HepG2 (cell line): ENCODE measurements at regions not wholly inside any gene's neighbourhood (a gene's known extent, or its start where the extent isn't known, plus 50 kb on each side); places are given as distances from the start of the nearest gene placed in this dataset.

Source experiments
- DMTF1 ChIP-seq: sonication (generic); formaldehyde crosslinking; IDR thresholded peaks from 2 replicates; pipeline ENCODE4 v1.4.0; 2020; ENCODE audit warnings: mild to moderate bottlenecking, missing genetic modification reagents
- HIC2 ChIP-seq: sonication (generic); formaldehyde crosslinking; IDR thresholded peaks from 2 replicates; pipeline ENCODE4 v1.9.0; 2022; ENCODE audit warnings: low read depth, missing genetic modification reagents
- PAF1 ChIP-seq: IDR thresholded peaks from 2 replicates; pipeline ENCODE4 v1.6.1; 2016; ENCODE audit warnings: missing genetic modification reagents, missing compliant biosample characterization
- SKIL ChIP-seq: sonication (generic); formaldehyde crosslinking; IDR thresholded peaks from 2 replicates; pipeline ENCODE4 v1.8.0; 2022; ENCODE audit warnings: missing genetic modification reagents, mild to moderate bottlenecking, moderate library complexity, borderline replicate concordance
- SMYD3 ChIP-seq: sonication (generic); formaldehyde crosslinking; IDR thresholded peaks from 2 replicates; pipeline ENCODE4 v1.8.1; 2023; ENCODE audit warnings: mild to moderate bottlenecking, missing genetic modification reagents
- TSC22D2 ChIP-seq: sonication (generic); formaldehyde crosslinking; IDR thresholded peaks from 2 replicates; pipeline ENCODE4 v1.5.1; 2020; ENCODE audit warnings: missing genetic modification reagents, mild to moderate bottlenecking, borderline replicate concordance
- ZMAT3 ChIP-seq: sonication (generic); formaldehyde crosslinking; conservative IDR thresholded peaks from 2 replicates; pipeline ENCODE4 v1.7.0; 2021; ENCODE audit warnings: missing genetic modification reagents
- ZNF773 ChIP-seq: sonication (generic); formaldehyde crosslinking; IDR thresholded peaks from 2 replicates; pipeline ENCODE4 v1.4.0; 2020; ENCODE audit warnings: missing genetic modification reagents, borderline replicate concordance
- TF ChIP-seq, protein P1 (sequence below): sonication (generic); formaldehyde crosslinking; conservative IDR thresholded peaks from 2 replicates; pipeline ENCODE4 v1.4.0; 2020; ENCODE audit warnings: missing genetic modification reagents
- TF ChIP-seq, protein P2 (sequence below): sonication (generic); formaldehyde crosslinking; IDR thresholded peaks from 2 replicates; pipeline ENCODE4 v1.5.0; 2020; ENCODE audit warnings: mild to moderate bottlenecking, missing genetic modification reagents, borderline replicate concordance

- TF ChIP-seq, protein P1, sequence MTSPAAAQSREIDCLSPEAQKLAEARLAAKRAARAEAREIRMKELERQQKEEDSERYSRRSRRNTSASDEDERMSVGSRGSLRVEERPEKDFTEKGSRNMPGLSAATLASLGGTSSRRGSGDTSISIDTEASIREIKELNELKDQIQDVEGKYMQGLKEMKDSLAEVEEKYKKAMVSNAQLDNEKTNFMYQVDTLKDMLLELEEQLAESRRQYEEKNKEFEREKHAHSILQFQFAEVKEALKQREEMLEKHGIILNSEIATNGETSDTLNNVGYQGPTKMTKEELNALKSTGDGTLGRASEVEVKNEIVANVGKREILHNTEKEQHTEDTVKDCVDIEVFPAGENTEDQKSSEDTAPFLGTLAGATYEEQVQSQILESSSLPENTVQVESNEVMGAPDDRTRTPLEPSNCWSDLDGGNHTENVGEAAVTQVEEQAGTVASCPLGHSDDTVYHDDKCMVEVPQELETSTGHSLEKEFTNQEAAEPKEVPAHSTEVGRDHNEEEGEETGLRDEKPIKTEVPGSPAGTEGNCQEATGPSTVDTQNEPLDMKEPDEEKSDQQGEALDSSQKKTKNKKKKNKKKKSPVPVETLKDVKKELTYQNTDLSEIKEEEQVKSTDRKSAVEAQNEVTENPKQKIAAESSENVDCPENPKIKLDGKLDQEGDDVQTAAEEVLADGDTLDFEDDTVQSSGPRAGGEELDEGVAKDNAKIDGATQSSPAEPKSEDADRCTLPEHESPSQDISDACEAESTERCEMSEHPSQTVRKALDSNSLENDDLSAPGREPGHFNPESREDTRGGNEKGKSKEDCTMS (CRISPR knock-in tag): no peak
- TF ChIP-seq SKIL (CRISPR knock-in tag) (0 out of 2 replicates have a peak, but pooled peaks have one; percentile 23), TSC22D2 (CRISPR knock-in tag) (no peak), HIC2 (CRISPR knock-in tag) (peak; percentile 18; the same call in 1 of the 2 replicates), ZMAT3 (CRISPR knock-in tag) (peak; percentile 38; the same call in 1 of the 2 replicates), ZNF773 (no peak), SMYD3 (no peak), PAF1 (CRISPR knock-in tag) (no peak), DMTF1 (CRISPR knock-in tag) (no peak)
- TF ChIP-seq, protein P2, sequence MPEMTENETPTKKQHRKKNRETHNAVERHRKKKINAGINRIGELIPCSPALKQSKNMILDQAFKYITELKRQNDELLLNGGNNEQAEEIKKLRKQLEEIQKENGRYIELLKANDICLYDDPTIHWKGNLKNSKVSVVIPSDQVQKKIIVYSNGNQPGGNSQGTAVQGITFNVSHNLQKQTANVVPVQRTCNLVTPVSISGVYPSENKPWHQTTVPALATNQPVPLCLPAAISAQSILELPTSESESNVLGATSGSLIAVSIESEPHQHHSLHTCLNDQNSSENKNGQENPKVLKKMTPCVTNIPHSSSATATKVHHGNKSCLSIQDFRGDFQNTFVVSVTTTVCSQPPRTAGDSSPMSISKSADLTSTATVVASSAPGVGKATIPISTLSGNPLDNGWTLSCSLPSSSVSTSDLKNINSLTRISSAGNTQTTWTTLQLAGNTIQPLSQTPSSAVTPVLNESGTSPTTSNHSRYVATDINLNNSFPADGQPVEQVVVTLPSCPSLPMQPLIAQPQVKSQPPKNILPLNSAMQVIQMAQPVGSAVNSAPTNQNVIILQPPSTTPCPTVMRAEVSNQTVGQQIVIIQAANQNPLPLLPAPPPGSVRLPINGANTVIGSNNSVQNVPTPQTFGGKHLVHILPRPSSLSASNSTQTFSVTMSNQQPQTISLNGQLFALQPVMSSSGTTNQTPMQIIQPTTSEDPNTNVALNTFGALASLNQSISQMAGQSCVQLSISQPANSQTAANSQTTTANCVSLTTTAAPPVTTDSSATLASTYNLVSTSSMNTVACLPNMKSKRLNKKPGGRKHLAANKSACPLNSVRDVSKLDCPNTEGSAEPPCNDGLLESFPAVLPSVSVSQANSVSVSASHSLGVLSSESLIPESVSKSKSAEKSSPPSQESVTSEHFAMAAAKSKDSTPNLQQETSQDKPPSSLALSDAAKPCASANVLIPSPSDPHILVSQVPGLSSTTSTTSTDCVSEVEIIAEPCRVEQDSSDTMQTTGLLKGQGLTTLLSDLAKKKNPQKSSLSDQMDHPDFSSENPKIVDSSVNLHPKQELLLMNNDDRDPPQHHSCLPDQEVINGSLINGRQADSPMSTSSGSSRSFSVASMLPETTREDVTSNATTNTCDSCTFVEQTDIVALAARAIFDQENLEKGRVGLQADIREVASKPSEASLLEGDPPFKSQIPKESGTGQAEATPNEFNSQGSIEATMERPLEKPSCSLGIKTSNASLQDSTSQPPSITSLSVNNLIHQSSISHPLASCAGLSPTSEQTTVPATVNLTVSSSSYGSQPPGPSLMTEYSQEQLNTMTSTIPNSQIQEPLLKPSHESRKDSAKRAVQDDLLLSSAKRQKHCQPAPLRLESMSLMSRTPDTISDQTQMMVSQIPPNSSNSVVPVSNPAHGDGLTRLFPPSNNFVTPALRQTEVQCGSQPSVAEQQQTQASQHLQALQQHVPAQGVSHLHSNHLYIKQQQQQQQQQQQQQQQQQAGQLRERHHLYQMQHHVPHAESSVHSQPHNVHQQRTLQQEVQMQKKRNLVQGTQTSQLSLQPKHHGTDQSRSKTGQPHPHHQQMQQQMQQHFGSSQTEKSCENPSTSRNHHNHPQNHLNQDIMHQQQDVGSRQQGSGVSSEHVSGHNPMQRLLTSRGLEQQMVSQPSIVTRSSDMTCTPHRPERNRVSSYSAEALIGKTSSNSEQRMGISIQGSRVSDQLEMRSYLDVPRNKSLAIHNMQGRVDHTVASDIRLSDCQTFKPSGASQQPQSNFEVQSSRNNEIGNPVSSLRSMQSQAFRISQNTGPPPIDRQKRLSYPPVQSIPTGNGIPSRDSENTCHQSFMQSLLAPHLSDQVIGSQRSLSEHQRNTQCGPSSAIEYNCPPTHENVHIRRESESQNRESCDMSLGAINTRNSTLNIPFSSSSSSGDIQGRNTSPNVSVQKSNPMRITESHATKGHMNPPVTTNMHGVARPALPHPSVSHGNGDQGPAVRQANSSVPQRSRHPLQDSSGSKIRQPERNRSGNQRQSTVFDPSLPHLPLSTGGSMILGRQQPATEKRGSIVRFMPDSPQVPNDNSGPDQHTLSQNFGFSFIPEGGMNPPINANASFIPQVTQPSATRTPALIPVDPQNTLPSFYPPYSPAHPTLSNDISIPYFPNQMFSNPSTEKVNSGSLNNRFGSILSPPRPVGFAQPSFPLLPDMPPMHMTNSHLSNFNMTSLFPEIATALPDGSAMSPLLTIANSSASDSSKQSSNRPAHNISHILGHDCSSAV (CRISPR knock-in tag): no peak
Measured at GRCh38 chr12:69070319-69071090, 137.5 kb upstream of the CPM start (continued).
